Psoas muscle (tissue), 7 donors: ENCODE measurements at regions not wholly inside any gene's neighbourhood (a gene's known extent, or its start where the extent isn't known, plus 50 kb on each side); places are given as distances from the start of the nearest gene placed in this dataset.

Experiments used
- ATAC-seq, 4 donors: fragments of 200-7000 bp; cut with Tn5 transposase; one replicate each; pipeline ENCODE4 v1.9.1; 2020; ENCODE audit warnings: moderate library complexity in 3 of 4, mild to moderate bottlenecking in 2 of 4
- DNase-seq, 2 donors: peaks; one replicate each; pipeline ENCODE4 v3.0.0-alpha.2; 2020
- H3K27ac ChIP-seq: fragments of 200-600 bp; one replicate; pipeline ENCODE4 v1.8.0; 2022
- H3K27me3 ChIP-seq, 3 donors: fragments of 200-600 bp in 1 of 3; one replicate each; pipeline versions ENCODE4 v1.6.1 to v1.8.0; 2013 to 2022; ENCODE audit warnings: low read length in 2 of 3, mild to moderate bottlenecking in 2 of 3, moderate library complexity in 1 of 3; ENCODE audit not compliant: insufficient read depth in 3 of 3
- H3K36me3 ChIP-seq, 2 donors: fragments of 200-600 bp in 1 of 2; one replicate each; pipeline versions ENCODE4 v1.6.1 to v1.8.0; 2013 to 2022; ENCODE audit warnings: low read depth in 1 of 2, mild to moderate bottlenecking in 1 of 2, moderate library complexity in 1 of 2; ENCODE audit not compliant: insufficient read depth in 1 of 2
- H3K4me1 ChIP-seq: fragments of 200-600 bp; one replicate; pipeline ENCODE4 v1.8.0; 2022
- H3K4me3 ChIP-seq: fragments of 200-600 bp; one replicate; pipeline ENCODE4 v1.8.0; 2022; ENCODE audit warnings: mild to moderate bottlenecking
- H3K9me3 ChIP-seq: fragments of 200-600 bp; one replicate; pipeline ENCODE4 v1.8.0; 2022
- WGBS, 3 donors: extraction: QIAGEN DNeasy Blood & Tissue Kit; methylation state at CpG; one replicate each; pipeline versions ENCODE4 v1.1.6 to v1.1.7; 2013; 5-methylcytosine and 5-hydroxymethylcytosine counted together
- intact Hi-C, 2 donors: fragments of 100-400 bp; cut with DNase I; formaldehyde crosslinking; loops; one replicate each; pipeline versions ENCODE4 v1.11.0 to v1.14.2; 2022
- TF ChIP-seq, protein P1 (sequence below): fragments of 200-600 bp; IDR thresholded peaks from one replicate; pipeline ENCODE4 v1.8.0; 2022; ENCODE audit warnings: antibody characterized with exemption
- donor health status: healthy with polysubstance abuse.
- donor health status: DM: no; HTN: no; CAD: no; lungs with moderate emphysema.
- donor health status: Bipolar disorder and iron deficiency.
- donor health status: healthy.
- donor health status: DM: yes; HTN: yes; CAD: no.
- donor health status: DM: no; HTN: no; CAD: no.
- donor health status: DM: yes; HTN: yes; CAD: no.

DNA sequence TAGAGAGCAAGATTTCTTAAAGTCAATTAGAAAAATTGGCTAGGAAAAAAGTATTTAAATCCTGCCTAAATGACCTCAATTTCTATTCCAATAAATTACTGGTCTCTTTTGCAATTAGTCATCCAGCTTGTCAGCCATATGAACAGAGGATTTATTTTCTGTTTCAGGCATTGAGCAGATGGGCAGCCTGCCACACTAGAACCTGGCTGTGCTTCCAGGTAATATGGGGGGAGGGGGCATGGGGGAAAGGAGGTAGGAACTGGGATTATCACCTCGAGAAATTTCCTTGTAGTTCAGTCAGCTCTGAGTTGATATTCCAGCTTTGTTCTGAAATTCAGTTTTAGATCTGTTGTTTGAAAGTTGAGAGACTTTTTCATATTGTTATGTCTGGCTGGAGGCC, 206.3 kb upstream of the LCORL start:
- WGBS, 3 donors: 32 to 50% (median 41%) methylated on average over 1 of the region's 1 CpG
- Histone ChIP-seq H3K4me1 (no peaks in the 10 kb centered on the region), H3K9me3 (no peaks in the 10 kb centered on the region), H3K36me3 (no peaks in the 10 kb centered on the region), H3K27ac (no peak overlapping the region), H3K27me3 (no peaks in the 10 kb centered on the region), H3K4me3 (no peak overlapping the region)
- no peak for DNase-seq
- ATAC-seq: no peak
- intact Hi-C loops: no loop called here
- TF ChIP-seq, protein P1, sequence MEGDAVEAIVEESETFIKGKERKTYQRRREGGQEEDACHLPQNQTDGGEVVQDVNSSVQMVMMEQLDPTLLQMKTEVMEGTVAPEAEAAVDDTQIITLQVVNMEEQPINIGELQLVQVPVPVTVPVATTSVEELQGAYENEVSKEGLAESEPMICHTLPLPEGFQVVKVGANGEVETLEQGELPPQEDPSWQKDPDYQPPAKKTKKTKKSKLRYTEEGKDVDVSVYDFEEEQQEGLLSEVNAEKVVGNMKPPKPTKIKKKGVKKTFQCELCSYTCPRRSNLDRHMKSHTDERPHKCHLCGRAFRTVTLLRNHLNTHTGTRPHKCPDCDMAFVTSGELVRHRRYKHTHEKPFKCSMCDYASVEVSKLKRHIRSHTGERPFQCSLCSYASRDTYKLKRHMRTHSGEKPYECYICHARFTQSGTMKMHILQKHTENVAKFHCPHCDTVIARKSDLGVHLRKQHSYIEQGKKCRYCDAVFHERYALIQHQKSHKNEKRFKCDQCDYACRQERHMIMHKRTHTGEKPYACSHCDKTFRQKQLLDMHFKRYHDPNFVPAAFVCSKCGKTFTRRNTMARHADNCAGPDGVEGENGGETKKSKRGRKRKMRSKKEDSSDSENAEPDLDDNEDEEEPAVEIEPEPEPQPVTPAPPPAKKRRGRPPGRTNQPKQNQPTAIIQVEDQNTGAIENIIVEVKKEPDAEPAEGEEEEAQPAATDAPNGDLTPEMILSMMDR: no peak

DNA sequence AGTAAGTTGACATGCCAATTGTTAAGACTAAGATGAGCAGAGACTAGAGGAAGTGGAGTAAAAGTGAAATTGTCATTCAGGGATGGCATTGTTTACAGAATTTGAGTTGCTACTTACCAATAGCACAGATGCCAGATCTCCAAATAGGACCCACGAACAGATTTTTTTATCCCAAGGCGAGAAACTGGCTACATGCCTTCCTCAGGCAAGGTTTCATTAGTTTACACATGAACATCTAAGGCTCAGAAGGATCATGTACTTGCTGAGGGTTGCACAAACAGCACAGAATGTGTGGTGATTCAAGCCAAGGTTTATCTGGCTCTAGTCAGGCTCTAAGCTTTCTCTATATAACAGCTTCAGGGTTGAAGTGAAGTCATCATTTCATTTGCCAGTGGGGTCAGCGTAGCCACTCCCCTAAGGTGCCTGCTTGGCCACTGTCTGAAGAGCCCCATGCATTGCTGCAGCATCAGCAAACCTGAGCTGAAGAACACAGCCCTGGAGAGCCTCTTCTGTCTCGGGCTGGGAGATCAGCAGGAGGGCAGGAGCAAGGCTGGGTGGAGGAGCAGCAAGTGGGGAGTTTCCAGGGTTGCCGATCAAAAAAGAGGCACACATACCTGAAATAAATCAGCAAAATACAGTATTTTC, 193.0 kb upstream of the LCORL start:
- intact Hi-C loops: no loop called here
- WGBS, 3 donors: 49 to 55% (median 54%) methylated on average over 5 of the region's 5 CpGs
- TF ChIP-seq, protein P1: no peak

DNA sequence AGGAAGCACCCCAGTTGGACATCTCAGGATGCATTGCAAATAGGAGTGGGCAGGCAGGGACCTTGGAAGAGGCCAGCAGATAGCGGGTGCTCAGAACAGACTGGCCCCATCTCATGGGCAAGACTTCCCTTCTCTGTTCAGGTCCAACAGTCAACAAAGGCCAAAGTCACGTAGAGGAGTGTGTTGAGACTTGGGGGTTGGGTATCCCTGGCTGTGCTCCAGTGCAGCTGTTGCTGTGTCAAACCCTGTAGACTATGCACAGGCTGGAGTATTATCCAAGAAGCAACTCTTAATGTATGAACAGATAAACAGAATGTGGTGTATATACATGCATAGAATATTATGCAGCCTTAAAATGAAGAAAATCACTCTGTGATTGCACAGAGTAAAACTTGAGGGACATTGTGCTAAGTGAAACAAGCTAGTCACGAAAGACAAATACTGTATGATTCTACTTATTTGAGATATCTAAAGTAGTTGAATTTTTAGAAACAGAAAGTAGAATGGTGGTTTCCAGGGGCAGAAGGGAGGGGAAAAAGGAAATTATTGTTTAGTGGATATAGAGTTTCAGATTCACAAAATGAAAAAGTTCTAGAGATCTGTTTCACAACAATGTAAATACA, 192.1 kb upstream of the LCORL start:
- intact Hi-C loops: no loop called here
- TF ChIP-seq, protein P1: no peak
- Histone ChIP-seq H3K36me3 (no peaks in the 10 kb centered on the region), H3K9me3 (no peaks in the 10 kb centered on the region), H3K4me3 (no peak overlapping the region), H3K27me3 (no peaks in the 10 kb centered on the region), H3K27ac (no peak overlapping the region), H3K4me1 (no peaks in the 10 kb centered on the region)
- DNase-seq (no peak), ATAC-seq (no peak)
- WGBS, 3 donors: 59 to 60% (median 59%) methylated on average over 3 of the region's 3 CpGs

More for the DNA sequence above, 193.0 kb upstream of the LCORL start:
- Histone ChIP-seq H3K27me3 (no peaks in the 10 kb centered on the region), H3K36me3 (no peaks in the 10 kb centered on the region), H3K4me1 (no peaks in the 10 kb centered on the region), H3K4me3 (no peak overlapping the region), H3K9me3 (no peaks in the 10 kb centered on the region), H3K27ac (no peak overlapping the region)
- ATAC-seq: no peak
- no peak for DNase-seq

DNA sequence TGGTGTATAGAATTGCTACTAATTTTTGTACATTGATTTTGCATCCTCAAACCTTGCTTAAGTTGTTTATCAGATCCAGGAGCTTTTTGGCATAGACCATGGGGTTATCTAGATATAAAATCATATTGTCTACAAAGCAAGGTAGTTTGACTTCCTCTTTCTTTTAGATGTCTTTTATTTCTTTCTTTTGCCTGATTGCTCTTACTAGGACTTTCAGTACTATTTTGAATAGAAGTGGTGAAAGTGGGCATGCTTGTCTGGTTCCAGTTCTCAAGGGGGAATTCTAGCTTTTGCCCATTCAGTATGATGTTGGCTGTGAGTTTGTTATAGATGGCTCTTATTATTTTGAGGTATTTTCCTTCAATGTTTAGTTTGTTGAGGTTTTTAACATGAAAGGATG, 187.9 kb upstream of the LCORL start:
- no peaks in the 10 kb centered on the region for H3K36me3 ChIP-seq
- TF ChIP-seq, protein P1: no peak
- intact Hi-C loops: no loop called here
- H3K9me3 ChIP-seq: no peaks in the 10 kb centered on the region
- H3K27me3 ChIP-seq: no peaks in the 10 kb centered on the region
- H3K27ac ChIP-seq: no peak overlapping the region
- no peaks in the 10 kb centered on the region for H3K4me1 ChIP-seq
- DNase-seq (no peak), ATAC-seq (no peak)
- no peak overlapping the region for H3K4me3 ChIP-seq

DNA sequence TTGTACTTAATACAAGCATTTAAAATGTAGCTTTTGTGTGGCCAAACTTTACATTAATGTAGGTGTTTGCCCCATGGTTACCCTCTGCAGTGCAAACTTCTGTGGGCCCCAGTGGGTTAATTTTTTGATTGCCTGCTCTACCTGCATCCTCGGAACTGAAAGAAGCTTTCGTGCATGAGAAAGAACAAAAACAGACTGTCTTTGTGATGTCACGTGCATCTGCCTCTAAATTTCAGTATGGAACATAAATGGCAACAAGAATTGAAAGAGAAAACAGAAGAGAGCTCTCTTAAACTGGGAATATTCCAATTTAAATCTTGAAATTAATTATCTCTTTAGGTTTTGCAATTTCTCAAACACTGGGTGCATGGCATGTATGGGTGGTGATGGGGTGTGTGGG, 182.4 kb upstream of the LCORL start:
- H3K36me3 ChIP-seq: no peaks in the 10 kb centered on the region
- 37 to 43% (median 38%) methylated on average over 3 of the region's 3 CpGs for WGBS, 3 donors
- TF ChIP-seq, protein P1: no peak
- no peak for DNase-seq
- no peaks in the 10 kb centered on the region for H3K9me3 ChIP-seq
- intact Hi-C loops: no loop called here
- no peaks in the 10 kb centered on the region for H3K4me1 ChIP-seq
- no peak for ATAC-seq
- no peak overlapping the region for H3K27ac ChIP-seq
- peaks cover 0 to 3% (median 0%) of the 10 kb centered on the region in 3 donors for H3K27me3 ChIP-seq
- H3K4me3 ChIP-seq: no peak overlapping the region
